GM19023 (cell line): ENCODE measurements at regions not wholly inside any gene's neighbourhood (a gene's known extent, or its start where the extent isn't known, plus 50 kb on each side); places are given as distances from the start of the nearest gene placed in this dataset.

Source experiments
- ATAC-seq: cut with Tn5 transposase; IDR thresholded peaks from one replicate; pipeline ENCODE4 v1.9.1; 2021; ENCODE audit warnings: mild to moderate bottlenecking, moderate library complexity; ENCODE audit not compliant: unreplicated experiment

- no peak for ATAC-seq
These were observed 113.8 kb upstream of the FAM9B start for GRCh38 chrX:9147726-9148125.

- ATAC-seq, result no peak
These were observed 114.9 kb upstream of the FAM9B start for GRCh38 chrX:9148615-9149399.

DNA sequence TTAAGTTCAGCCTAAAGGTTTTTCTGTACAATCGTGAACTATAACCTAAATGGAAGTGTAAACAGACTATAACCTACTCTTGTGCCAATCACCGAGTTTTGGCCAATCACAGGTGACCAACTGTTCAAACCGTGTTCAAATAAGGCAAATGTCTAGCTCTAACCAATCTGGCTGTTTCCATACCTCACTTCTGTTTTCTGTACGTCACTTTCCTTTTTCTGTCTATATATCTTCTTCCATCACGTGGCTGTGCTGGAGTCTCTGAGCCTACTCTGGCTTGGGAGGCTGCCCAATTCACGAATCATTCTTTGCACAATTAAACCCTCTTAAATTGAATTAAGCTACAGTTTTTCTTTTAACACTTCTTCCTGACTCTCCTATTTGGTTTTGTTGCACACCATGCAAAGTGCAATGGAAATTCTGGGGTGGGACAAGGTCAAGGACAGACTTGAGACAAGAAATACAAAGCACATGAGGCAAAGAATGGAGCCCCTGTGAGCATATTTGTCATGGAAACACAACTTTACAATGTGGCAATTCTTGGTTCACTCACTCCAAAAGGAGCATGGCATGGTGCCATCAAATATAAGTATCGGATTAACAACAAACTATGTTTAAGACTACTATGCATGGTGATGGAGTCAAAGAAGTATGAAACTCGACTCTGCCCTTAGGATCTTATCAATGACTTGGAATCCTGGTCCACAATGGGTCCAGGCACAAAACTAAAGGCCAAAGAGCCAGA is 115.7 kb upstream of the FAM9B start:
- ATAC-seq, result no peak

GRCh38 chrX:9151772-9152307 is 117.9 kb upstream of the FAM9B start:
- ATAC-seq, result no peak

DNA sequence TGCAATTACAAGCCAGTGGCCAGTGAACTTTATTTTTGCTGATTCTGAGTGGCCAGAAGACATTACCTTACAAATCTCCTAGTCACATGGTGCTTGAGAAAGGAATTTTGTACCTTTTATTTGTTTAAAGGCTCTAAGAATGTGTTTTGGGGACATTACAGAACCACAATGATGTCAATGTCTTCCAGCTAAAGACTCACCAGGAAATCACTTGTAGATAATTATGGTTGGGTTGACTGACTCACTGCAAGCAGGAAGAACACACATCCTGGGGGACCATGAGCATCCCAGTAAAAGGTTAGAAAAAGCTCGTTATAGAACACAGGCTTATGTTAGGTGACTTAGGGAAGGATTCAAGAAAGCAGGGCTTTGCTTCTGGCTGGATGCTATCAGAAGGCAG is 119.4 kb upstream of the FAM9B start:
- ATAC-seq, result no peak

- no peak for ATAC-seq
These were observed 124.7 kb upstream of the FAM9B start for GRCh38 chrX:9158611-9159010.

GRCh38 chrX:9160698-9161329 is 126.9 kb upstream of the FAM9B start:
- no peak for ATAC-seq

GRCh38 chrX:9162698-9163097 is 128.8 kb upstream of the FAM9B start:
- no peak for ATAC-seq

DNA sequence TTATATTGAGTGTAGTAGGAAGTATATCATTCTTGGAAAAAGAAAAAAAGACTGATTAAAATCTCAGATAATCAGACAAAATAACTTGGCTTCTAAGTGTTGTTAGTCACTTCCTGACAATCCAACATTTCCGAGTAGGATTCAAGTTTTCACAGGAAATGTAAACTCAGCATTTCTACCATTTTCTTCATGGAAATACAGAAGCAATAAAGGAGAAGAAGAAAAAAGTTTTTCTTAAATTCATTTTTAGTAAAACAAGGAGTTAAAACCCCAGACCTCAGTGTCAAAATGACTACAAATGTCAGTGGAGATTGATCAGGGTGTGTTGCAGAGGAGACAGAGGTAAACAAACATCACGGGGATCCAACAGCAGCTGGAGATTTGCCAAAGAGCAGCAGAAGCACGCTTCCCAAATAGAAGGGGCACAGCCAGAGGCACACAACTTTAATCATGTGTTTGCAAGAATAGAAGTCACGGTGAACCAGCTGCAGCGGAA is 129.3 kb upstream of the FAM9B start:
- ATAC-seq, result no peak

DNA sequence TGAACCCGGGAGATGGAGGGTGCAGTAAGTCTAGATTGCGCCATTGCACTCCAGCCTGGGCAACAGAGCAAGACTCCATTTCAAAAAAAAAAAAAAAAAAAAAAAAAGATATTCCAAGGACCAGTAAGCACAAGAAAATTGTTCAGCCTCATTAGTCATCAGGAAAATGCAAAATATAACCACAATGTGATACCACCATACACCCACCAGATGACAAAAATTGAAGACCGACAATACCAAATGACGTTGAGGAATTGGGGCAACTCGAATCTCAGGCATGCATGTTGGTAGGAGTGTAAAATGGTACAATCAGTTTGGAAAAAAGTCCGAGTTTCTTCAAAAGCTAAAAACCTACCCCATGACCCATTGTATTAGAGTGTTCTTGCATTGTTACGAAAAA is 130.2 kb upstream of the FAM9B start:
- ATAC-seq, result no peak

DNA sequence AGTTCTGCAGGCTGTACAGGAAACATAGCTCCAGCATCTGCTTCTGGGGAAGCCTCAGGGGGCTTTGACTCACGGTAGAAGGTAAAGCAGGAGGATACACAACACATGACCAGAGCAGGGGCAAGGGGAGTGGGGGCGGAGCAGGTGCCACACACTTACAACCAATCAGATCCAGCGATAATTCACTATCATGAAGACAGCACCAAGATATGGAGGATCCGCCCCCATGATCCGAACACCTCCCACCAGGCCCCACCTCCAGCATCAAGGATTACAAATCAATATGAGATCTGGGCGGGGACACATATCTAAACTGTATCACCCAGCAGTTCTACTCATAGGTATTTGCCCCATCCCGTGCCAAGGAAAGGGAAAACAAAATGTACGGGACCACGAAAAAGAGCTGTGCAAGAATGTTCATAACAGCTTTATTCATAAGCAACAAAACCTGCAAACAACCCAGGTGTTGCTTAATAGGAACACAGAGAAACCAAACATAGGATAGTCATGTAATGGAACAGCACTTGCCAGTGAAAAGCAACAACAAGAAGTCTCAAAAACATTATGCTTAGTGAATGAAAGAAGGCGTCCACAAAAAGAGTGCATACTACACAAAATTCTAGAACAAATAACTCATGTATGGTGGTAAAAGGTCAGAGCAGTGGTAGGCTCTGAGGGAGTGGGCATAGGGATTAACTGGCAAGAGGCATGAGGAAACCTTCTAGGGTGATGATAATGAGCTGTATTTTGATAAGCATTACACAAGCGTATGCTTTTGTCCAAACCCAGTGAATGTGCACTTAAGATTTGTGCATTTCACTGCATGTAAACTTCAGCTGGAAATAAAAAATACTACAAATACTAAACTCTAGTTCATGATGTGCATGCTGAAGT is 130.9 kb upstream of the FAM9B start:
- no peak for ATAC-seq

GRCh38 chrX:9166584-9166944 is 132.6 kb upstream of the FAM9B start:
- ATAC-seq, result no peak

GRCh38 chrX:9171841-9172463 is 138.0 kb upstream of the FAM9B start:
- no peak for ATAC-seq

DNA sequence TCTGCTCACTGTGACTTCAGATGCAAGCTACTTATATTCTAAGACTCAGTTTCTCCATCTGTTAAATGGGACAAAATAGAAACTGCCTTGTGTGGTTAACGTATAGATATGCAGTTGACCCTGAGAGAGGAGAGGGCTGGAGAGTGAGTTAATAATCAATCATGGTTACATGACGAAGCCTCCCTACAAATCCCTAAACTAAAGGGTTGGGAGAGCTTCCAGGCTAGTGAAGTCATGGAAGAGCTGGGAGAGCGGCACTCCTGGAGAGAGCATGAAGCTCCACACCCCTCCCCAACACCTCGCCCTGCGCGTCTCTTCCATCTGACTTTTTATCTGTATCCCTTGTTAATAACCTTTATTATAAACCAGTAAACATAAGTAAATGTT is 138.5 kb upstream of the FAM9B start:
- no peak for ATAC-seq

DNA sequence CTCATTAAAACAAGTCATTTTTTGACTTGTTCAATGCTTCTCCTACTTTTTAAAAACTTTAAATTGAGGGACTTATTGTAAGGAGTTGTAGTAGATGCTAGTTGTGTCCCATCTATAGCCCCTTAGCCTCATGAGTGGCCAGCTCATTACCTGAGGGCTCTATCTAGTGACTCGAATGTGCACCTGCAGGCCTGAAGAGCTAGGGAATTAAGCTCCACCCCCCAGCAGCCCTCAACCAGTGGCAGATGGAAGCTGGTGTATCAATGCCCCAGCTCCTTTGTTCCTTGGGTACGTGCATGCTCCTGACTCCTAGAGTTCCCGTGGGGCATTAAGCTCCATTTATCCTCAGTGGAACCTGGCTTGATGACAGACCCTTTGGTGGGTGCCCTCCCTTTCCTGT is 146.7 kb upstream of the FAM9B start:
- ATAC-seq, result no peak

- ATAC-seq, result no peak
These were observed 148.1 kb upstream of the FAM9B start for GRCh38 chrX:9182041-9182440.

- ATAC-seq, result no peak
These were observed 149.6 kb upstream of the FAM9B start for GRCh38 chrX:9183481-9183880.

- ATAC-seq, result no peak
These were observed 150.3 kb upstream of the FAM9B start for GRCh38 chrX:9184211-9184610.

GRCh38 chrX:9188117-9188516 is 154.2 kb upstream of the FAM9B start:
- no peak for ATAC-seq

DNA sequence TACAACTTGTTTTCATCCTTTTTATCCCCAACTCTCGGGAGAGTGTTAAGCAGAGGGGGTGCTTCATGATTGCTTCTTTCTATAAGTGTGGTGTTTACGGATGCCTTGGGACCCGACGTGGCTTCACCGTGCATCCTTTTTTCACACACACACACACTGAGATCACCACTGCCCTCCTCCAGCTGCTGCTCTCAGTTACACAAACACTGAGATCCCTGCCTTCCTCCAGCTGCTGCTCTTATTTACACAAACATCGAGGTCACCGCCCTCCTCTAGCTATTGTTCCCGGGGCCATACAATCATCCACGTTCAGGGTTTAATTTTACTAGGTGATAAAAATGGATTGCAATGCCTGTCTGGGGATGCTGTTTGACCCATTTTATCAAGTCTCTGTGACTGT is 155.4 kb upstream of the FAM9B start:
- no peak for ATAC-seq
